ENCODE measurements at regions not wholly inside any gene's neighbourhood (a gene's known extent, or its start where the extent isn't known, plus 50 kb on each side); places are given as distances from the start of the nearest gene placed in this dataset.

GRCh38 chr5:121608826-121609225 lies 242.9 kb upstream of the FTMT start:
- Histone ChIP-seq H3K4me3 (no peak overlapping the region), H3K27ac (no peak overlapping the region)
- TF ChIP-seq CTCF (IDR thresholded peaks at IDR 0.05), result no peak
- no peak for DNase-seq (ENCODE audit: low spot score)

GRCh38 chr5:121624035-121624434 lies 227.6 kb upstream of the FTMT start:
- DNase-seq (ENCODE audit: low spot score), result no peak
- H3K4me3 ChIP-seq, result no peak overlapping the region
- H3K27ac ChIP-seq, result no peak overlapping the region
- no peak for TF ChIP-seq CTCF (IDR thresholded peaks at IDR 0.05)

- no peak for DNase-seq (ENCODE audit: low spot score)
- H3K27ac ChIP-seq, result no peak overlapping the region
- no peak for TF ChIP-seq CTCF (IDR thresholded peaks at IDR 0.05)
- no peak overlapping the region for H3K4me3 ChIP-seq
Measured at GRCh38 chr5:121628783-121629182, 222.9 kb upstream of the FTMT start.

GRCh38 chr5:121630402-121630801 lies 221.3 kb upstream of the FTMT start:
- no peak overlapping the region for H3K27ac ChIP-seq
- no peak overlapping the region for H3K4me3 ChIP-seq
- no peak for TF ChIP-seq CTCF (IDR thresholded peaks at IDR 0.05)
- DNase-seq (ENCODE audit: low spot score), result no peak

GRCh38 chr5:121634946-121635345 lies 216.7 kb upstream of the FTMT start:
- Histone ChIP-seq H3K27ac (no peak overlapping the region), H3K4me3 (no peak overlapping the region)
- no peak for TF ChIP-seq CTCF (IDR thresholded peaks at IDR 0.05)
- DNase-seq (ENCODE audit: low spot score), result no peak

- no peak overlapping the region for H3K27ac ChIP-seq
- no peak for TF ChIP-seq CTCF (IDR thresholded peaks at IDR 0.05)
- DNase-seq (ENCODE audit: low spot score), result no peak
- H3K4me3 ChIP-seq, result no peak overlapping the region
Measured at GRCh38 chr5:121638126-121638525, 213.6 kb upstream of the FTMT start.

- H3K4me3 ChIP-seq, result no peak overlapping the region
- H3K27ac ChIP-seq, result no peak overlapping the region
- DNase-seq (ENCODE audit: low spot score), result no peak
- no peak for TF ChIP-seq CTCF (IDR thresholded peaks at IDR 0.05)
Measured at GRCh38 chr5:121640298-121640697, 211.4 kb upstream of the FTMT start.
